GM12891 (cell line): ENCODE measurements at regions not wholly inside any gene's neighbourhood (a gene's known extent, or its start where the extent isn't known, plus 50 kb on each side); places are given as distances from the start of the nearest gene placed in this dataset.

Experiments
- POLR2A ChIP-seq: IDR thresholded peaks from 2 replicates; pipeline ENCODE4 v1.6.1; 2011; ENCODE audit warnings: low read depth, low read length, control low read depth
- POLR2AphosphoS5 ChIP-seq: IDR thresholded peaks from 2 replicates; pipeline ENCODE4 v1.6.1; 2011; ENCODE audit warnings: low read depth, low read length, control low read depth
- POU2F2 ChIP-seq: IDR thresholded peaks from 2 replicates; pipeline ENCODE4 v1.6.1; 2011; ENCODE audit warnings: low read depth, mild to moderate bottlenecking, control low read depth, low read length, moderate library complexity
- SPI1 ChIP-seq: IDR thresholded peaks from 2 replicates; pipeline ENCODE4 v1.6.1; 2011; ENCODE audit warnings: low read depth, low read length, control low read depth

DNA sequence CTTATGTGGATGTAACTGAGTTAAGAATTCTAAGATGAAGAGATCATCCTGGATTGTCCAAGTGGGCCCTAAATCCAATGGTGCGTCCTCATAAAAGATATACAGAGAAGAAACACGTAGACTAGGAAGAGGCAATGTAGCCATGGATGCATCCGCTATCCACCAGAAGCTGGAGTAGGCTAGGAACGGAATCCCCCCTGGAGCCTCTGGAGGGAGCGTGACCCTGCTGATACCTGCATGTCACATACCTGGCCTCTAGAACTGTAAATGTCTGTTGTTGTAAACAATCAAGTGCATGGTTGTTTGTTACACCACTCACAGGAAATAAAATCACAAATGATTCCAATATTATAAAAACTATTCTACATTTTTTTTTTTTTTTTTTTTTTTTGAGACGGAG is 254.5 kb upstream of the RORA start:
- TF ChIP-seq POLR2A, result no peak
- no peak for TF ChIP-seq POLR2AphosphoS5
- no peak for TF ChIP-seq POU2F2
- no peak for TF ChIP-seq SPI1
